ENCODE measurements at regions not wholly inside any gene's neighbourhood (a gene's known extent, or its start where the extent isn't known, plus 50 kb on each side); places are given as distances from the start of the nearest gene placed in this dataset.

DNA sequence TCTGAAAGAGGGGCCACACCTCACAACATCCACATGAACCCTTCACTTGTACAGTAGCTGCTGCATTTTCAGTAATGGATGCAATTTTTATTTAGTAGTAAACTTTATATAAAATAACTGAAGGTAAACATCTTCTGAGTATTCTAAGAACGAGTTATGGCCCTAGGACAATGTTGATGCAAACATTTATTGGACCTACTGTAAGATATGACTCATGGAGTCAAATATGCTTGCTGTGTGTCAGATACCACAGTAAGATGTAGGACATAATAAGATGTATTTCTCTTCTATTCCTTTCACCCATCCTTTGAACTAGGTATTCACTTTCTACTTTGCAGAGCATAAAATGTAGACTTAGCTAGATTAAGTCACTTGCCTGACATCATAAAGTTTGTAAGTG lies 87.6 kb downstream of the TEX13C start:
- TF ChIP-seq, protein P1, sequence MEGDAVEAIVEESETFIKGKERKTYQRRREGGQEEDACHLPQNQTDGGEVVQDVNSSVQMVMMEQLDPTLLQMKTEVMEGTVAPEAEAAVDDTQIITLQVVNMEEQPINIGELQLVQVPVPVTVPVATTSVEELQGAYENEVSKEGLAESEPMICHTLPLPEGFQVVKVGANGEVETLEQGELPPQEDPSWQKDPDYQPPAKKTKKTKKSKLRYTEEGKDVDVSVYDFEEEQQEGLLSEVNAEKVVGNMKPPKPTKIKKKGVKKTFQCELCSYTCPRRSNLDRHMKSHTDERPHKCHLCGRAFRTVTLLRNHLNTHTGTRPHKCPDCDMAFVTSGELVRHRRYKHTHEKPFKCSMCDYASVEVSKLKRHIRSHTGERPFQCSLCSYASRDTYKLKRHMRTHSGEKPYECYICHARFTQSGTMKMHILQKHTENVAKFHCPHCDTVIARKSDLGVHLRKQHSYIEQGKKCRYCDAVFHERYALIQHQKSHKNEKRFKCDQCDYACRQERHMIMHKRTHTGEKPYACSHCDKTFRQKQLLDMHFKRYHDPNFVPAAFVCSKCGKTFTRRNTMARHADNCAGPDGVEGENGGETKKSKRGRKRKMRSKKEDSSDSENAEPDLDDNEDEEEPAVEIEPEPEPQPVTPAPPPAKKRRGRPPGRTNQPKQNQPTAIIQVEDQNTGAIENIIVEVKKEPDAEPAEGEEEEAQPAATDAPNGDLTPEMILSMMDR (IDR thresholded peaks at IDR 0.05): no peak
- TF ChIP-seq POLR2AphosphoS5 (IDR thresholded peaks at IDR 0.05) (no peak), EP300 (IDR thresholded peaks at IDR 0.05) (no peak), POLR2A (IDR thresholded peaks at IDR 0.05) (no peak)
